Activated CD4-positive, alpha-beta T cell treated with anti-CD3 and anti-CD28 coated beads, Interleukin-2, amount 50 U/mL, for 16 hours (primary cell): ENCODE measurements at regions not wholly inside any gene's neighbourhood (a gene's known extent, or its start where the extent isn't known, plus 50 kb on each side); places are given as distances from the start of the nearest gene placed in this dataset.
"Not testable (repeated sequence)": the region's sequence is repeated elsewhere in the genome, so short reads cannot be mapped to it uniquely, and the experiment has no call there.

Experiments
- DNase-seq: peaks from one replicate; pipeline ENCODE4 v3.0.0-alpha.2; 2020

GRCh38 chr10:8128511-8128910 is 74.0 kb downstream of the GATA3 start:
- DNase-seq, result no peak

- DNase-seq, result no peak
Measured at GRCh38 chr10:8129438-8129837, 75.0 kb downstream of the GATA3 start.

GRCh38 chr10:8130973-8131911 is 76.8 kb downstream of the GATA3 start:
- DNase-seq, result peak; percentile 92

GRCh38 chr10:8133146-8133545 is 78.7 kb downstream of the GATA3 start:
- DNase-seq, result peak; percentile 91

- peak; percentile 56 for DNase-seq
Measured at GRCh38 chr10:8136736-8137135, 82.2 kb downstream of the GATA3 start.

GRCh38 chr10:8137272-8137681 is 82.8 kb downstream of the GATA3 start:
- peak; percentile 85 for DNase-seq

GRCh38 chr10:8137726-8138125 is 83.2 kb downstream of the GATA3 start:
- peak; percentile 31 for DNase-seq

- peak; percentile 18 for DNase-seq
Measured at GRCh38 chr10:8138471-8138870, 84.0 kb downstream of the GATA3 start.

- no peak for DNase-seq
Measured at GRCh38 chr10:8144496-8144895, 90.0 kb downstream of the GATA3 start.

- DNase-seq, result no peak
Measured at GRCh38 chr10:8146650-8147049, 92.2 kb downstream of the GATA3 start.

GRCh38 chr10:8149991-8150390 is 95.5 kb downstream of the GATA3 start:
- DNase-seq, result no peak

GRCh38 chr10:8150401-8150905 is 96.0 kb downstream of the GATA3 start:
- DNase-seq, result no peak

GRCh38 chr10:8151086-8151485 is 96.6 kb downstream of the GATA3 start:
- DNase-seq, result no peak

- DNase-seq, result no peak
Measured at GRCh38 chr10:8156918-8157317, 102.4 kb downstream of the GATA3 start.

- DNase-seq, result no peak
Measured at GRCh38 chr10:8158193-8159071, 103.9 kb downstream of the GATA3 start.

- DNase-seq, result no peak
Measured at GRCh38 chr10:8159341-8160165, 105.1 kb downstream of the GATA3 start.

GRCh38 chr10:8163824-8164223 is 109.3 kb downstream of the GATA3 start:
- no peak for DNase-seq

GRCh38 chr10:8164640-8165039 is 110.2 kb downstream of the GATA3 start:
- not testable (repeated sequence) for DNase-seq

- no peak for DNase-seq
Measured at GRCh38 chr10:8168836-8169235, 114.3 kb downstream of the GATA3 start.

- no peak for DNase-seq
Measured at GRCh38 chr10:8171008-8171407, 116.5 kb downstream of the GATA3 start.

- DNase-seq, result no peak
Measured at GRCh38 chr10:8172604-8173003, 118.1 kb downstream of the GATA3 start.

GRCh38 chr10:8173243-8173865 is 118.9 kb downstream of the GATA3 start:
- no peak for DNase-seq
